HG02852 (cell line): ENCODE measurements at regions not wholly inside any gene's neighbourhood (a gene's known extent, or its start where the extent isn't known, plus 50 kb on each side); places are given as distances from the start of the nearest gene placed in this dataset.
"Not testable (repeated sequence)": the region's sequence is repeated elsewhere in the genome, so short reads cannot be mapped to it uniquely, and the experiment has no call there.

ENCODE experiments used
- ATAC-seq: cut with Tn5 transposase; IDR thresholded peaks from one replicate; pipeline ENCODE4 v1.9.1; 2021; ENCODE audit warnings: mild to moderate bottlenecking, moderate library complexity; ENCODE audit not compliant: unreplicated experiment

- ATAC-seq: no peak
Measured at GRCh38 chr18:71405169-71405809, 1116.4 kb downstream of the SOCS6 start.

DNA sequence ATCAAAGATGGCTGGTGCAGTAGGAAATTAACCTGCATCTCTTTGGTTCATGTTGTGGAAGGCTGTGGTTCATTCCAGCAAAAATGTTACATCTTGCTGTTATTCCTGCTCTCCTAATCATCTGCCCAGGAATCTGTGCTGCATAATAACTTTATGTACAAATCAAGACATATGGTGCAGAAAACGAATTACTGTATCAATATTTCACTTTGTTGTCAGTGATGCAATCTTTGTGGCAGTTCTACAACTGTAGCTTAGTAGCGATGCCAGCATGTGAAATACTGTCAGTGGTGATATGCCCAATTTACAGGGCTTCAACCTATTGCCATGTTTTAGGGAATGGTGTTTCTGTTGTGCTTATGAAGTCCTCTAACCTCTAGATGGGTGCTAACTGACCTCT is 1114.7 kb downstream of the SOCS6 start:
- no peak for ATAC-seq

GRCh38 chr18:71398531-71398930 is 1109.7 kb downstream of the SOCS6 start:
- ATAC-seq: no peak

DNA sequence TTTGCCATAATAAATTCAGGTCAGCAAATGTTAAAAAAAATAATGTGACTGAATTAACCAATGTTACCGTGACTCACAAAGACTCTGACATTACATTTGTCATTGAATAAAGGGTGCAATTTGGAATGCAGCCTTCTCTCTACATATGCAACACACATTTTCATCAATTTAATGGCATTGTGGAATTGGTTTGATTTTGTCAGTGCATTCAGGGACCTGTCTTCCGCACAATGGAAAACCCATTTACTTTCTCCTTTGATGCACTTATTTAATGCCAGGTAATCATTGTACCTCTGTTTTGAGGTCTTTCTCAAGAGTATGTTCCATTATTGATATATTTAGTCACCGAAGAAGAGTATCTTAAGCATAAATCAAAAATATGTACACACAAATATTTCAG is 1099.3 kb downstream of the SOCS6 start:
- no peak for ATAC-seq

DNA sequence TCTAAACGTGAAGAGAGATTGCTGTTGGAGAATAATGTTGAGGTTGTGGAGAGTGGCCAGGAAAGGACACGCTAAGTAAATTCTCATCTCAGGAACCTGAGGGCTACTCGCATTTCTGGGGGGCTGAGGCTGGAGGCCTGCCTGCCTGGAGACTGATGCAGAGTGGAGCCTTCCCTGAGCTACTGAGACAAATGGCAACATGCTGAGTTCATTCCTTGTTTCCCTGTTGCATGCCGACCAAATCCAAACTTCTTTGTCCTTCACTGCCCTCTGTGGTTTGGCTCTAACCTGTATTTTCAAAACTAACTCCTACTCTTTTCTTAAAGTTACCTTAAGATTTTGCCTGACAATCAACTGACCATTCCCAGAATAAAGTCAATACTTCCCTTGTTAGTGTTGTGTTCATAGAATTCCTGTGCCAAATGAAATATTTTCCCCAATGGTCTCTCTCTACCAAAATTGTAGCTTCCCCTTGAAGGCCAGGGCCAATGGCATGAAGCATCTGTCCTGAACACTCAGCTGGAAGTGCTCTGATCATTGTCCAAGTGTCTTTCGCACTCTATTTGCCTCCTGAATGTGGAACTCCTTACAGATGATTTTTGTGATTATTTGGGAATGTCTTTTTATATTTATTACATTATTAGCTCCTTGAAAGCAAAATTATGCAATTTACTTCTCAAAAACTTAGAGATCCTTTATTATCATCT is 1085.6 kb downstream of the SOCS6 start:
- ATAC-seq: no peak

GRCh38 chr18:71371951-71372605 is 1083.2 kb downstream of the SOCS6 start:
- no peak for ATAC-seq

DNA sequence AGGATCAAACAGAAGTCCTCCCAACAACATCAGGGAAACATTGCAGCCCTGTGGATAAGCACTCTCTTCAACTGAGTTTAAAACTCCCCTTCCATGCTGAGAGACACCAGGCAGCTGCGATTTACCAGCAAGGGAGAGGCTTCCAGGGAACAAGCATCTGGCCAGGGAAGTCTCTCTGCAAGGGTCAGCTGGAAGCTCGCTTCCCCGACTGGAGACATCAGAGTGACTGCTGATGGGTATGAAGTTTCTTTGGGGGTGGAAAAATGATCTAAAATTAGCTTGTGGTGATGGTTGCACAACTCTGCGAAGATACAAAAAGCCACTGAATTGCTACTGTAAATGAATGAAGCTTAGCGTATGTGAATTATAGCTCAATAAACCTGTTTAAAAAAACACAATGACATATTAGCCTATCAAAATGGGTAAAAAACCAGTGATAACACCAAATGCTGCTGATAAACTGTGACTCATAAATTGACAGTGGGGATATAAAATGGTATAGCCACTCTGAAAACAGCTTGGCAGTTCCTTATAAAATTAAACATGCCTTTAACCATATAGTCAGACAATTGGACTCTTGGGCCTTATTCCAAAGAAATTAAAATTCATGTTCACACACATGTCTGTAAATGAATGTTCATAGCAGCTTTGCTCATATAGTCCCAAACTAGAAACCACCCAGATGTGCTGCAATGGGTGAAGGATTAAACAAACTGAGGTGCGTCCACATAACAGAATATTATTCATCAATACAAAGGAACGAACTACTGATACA is 1082.0 kb downstream of the SOCS6 start:
- ATAC-seq: no peak

DNA sequence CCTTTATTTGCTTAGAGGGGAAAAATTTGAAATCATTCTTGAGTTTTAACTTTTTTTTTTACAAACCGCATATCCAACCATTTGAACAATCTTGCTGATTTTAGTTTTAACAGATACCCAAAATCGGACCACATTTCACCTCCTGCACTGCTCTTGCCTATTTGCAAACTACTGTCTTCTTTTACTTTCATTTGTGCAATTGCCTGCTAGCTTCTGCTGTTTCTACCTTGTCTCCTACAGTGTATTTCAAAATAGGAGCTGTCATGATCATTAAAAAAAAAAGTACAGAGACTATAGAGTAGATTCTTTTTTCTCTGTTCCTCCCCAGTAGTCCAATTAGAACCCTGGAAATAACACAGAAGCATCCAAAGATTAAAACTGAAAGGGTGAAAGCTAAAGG is 1081.2 kb downstream of the SOCS6 start:
- ATAC-seq: no peak

- no peak for ATAC-seq
Measured at GRCh38 chr18:71362140-71362539, 1073.3 kb downstream of the SOCS6 start.

DNA sequence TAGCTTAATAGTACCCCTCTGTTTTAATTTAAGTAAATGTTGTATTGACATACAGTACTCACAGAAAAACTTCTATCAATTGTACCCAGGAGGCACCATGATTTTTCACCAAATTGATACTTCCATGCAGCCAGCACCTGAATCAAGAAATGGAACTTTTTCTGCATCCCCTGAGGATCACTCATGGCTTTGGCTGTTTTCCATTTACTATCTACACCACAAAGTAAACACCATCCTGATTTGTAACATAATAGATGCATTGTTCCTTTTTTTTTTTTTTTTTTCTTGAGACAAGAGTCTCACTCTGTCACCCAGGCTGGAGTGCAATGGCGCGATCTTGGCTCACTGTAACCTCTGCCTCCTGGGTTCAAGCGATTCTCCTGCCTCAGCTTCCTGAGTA is 1066.8 kb downstream of the SOCS6 start:
- ATAC-seq: not testable (repeated sequence)

- no peak for ATAC-seq
Measured at GRCh38 chr18:71352618-71353017, 1063.8 kb downstream of the SOCS6 start.

- no peak for ATAC-seq
Measured at GRCh38 chr18:71336576-71337210, 1047.8 kb downstream of the SOCS6 start.

GRCh38 chr18:71329563-71329962 is 1040.7 kb downstream of the SOCS6 start:
- ATAC-seq: no peak

DNA sequence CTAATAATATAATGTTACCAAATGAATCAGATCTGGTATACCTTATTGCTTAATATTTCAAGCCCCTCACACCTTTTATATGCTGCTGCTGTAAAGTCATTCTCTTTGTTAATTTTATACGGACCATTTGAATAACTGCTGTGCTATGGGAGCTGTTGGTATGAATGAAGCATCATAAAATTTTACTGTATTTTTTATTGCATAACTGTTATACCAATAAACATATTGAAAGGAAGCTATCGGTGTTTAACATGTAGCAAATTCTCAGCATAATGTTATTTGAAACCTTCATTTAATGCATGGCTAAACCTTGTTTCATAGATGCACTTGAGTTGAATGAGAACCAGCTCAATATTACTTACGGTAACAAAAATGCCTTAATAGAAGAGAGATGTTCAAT is 1040.3 kb downstream of the SOCS6 start:
- no peak for ATAC-seq

DNA sequence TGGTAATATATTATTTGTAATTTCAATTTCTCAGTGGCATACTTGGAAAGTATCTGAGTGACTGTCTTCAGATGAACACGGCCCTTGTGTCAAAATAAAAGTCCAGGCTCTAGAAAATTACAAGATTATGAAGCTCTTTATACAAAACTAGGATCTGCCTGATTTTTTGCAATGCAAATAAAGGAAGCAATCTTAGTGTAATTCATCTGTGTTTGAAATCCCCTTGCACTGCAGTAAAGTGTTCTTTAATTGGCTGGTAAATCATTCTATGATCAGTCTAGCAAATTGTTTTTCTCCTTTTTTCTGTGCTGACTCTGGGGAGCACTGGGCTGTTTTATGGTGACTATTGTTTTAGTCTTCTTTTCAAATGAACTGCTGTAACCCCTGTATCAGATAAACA is 1039.0 kb downstream of the SOCS6 start:
- no peak for ATAC-seq

- no peak for ATAC-seq
Measured at GRCh38 chr18:71327441-71327840, 1038.6 kb downstream of the SOCS6 start.

DNA sequence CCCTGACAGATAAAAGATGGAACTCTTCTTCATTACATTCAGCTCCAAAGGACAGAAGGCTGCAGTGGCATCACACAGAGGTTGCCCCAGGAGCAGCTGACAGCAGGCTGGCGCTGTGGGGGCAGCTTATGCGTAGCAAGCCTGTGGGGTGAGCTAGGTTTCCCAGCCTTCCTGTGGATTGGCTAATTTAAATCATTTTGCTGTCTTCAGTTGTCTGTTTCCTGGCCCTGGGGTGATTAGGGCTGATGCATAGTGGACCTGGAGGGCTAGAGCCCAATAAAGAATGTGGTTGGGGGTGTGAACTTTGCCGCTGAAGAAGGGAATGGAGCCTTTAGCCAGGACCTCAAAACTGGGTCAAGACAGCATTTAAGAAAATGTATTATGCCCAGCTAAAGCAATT is 1038.0 kb downstream of the SOCS6 start:
- ATAC-seq: no peak

DNA sequence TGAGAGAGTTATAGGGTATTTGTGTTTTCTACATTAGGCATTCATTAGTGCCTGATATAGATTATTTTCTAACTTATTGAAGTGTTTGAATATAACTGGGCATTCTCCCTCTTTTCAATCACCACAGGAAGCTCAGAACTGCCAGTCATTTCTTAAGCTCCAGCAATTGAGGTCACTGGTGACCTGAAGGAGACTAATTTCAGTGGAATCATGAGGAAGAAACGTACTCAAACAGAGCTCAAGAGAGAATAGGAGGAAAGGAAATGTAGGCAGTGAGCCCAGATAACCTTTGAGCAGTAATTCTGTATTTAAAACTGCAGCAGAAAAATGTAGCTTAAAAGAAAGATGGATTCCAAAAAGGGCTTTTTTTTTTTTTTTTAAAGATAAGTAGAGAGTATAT is 1035.5 kb downstream of the SOCS6 start:
- ATAC-seq: no peak

DNA sequence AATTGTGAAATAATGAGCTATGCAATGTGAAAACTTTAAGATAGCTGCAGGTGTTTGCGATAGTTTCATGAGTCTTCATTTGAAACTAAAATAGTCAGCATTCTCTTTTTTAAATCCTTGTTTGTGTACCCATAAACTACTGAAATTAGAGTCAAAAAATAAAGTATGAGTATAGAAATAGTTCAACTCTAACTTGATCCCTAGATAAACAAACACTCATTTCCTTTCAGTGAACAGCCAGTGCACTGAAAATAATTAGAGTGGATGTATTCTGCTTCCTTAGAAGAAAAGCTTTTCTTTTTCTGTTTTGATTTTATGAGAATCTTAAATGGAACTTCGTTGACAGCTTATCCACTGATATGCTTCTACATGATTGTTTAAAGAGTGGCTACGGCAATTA is 1033.4 kb downstream of the SOCS6 start:
- no peak for ATAC-seq

GRCh38 chr18:71321319-71321718 is 1032.5 kb downstream of the SOCS6 start:
- no peak for ATAC-seq

DNA sequence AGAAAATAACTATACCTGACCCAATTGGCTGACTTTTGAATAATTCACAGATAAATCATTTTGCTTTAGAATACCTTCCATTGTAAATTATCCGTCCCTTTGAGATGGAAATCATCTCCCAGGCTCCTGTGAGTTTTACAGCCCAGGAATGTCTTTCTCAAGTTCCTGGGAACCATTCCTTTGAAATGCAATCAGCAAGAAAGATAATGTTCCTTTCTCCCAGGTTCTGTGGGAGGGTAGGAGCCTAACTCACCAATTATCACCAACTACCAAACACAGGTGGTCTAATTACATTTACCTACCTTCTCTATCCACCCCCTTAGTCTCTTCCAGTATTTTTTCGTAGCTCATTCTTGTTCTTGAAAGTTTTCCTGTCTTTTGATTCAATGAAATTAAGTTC is 1016.0 kb downstream of the SOCS6 start:
- no peak for ATAC-seq
